Uterus (tissue), 3 donors: ENCODE measurements at regions not wholly inside any gene's neighbourhood (a gene's known extent, or its start where the extent isn't known, plus 50 kb on each side); places are given as distances from the start of the nearest gene placed in this dataset.
A peak's percentile ranks its signal among the peaks of the same experiment; 100 is the strongest.

Experiments used
- DNase-seq, 2 donors: peaks; one replicate each; pipeline ENCODE4 v3.0.0-alpha.2; 2019 to 2020
- H3K27ac ChIP-seq, 2 donors: fragments of 200-600 bp; sonication (generic); 1 replicate in 1 of 2; 2 replicates in 1 of 2; pipeline ENCODE4 v1.5.1; 2016 to 2018
- H3K27me3 ChIP-seq, 2 donors: fragments of 200-600 bp; sonication (generic); one replicate each; pipeline ENCODE4 v1.5.1; 2018 to 2019; ENCODE audit warnings: control low read depth in 1 of 2
- H3K36me3 ChIP-seq, 2 donors: fragments of 200-600 bp; sonication (generic); one replicate each; pipeline ENCODE4 v1.5.1; 2019; ENCODE audit warnings: control low read depth in 1 of 2
- H3K4me1 ChIP-seq, 2 donors: fragments of 200-600 bp; sonication (generic); one replicate each; pipeline ENCODE4 v1.5.1; 2018 to 2019; ENCODE audit warnings: control low read depth in 1 of 2
- H3K4me3 ChIP-seq, 2 donors: fragments of 200-600 bp; sonication (generic); 1 replicate in 1 of 2; 2 replicates in 1 of 2; pipeline ENCODE4 v1.5.1; 2018 to 2019; ENCODE audit warnings: mild to moderate bottlenecking in 1 of 2
- H3K9me3 ChIP-seq, 2 donors: fragments of 200-600 bp; sonication (generic); one replicate each; pipeline ENCODE4 v1.5.1; 2019; ENCODE audit warnings: control low read depth in 1 of 2
- CTCF ChIP-seq, 4 experiments: fragments of 200-600 bp in 2 of 4; fragments of 450-650 bp in 2 of 4; sonication (generic) in 2 of 4; IDR thresholded peaks; one replicate each; pipeline ENCODE4 v1.5.1; 2016 to 2019; ENCODE audit warnings: antibody characterized with exemption in 4 of 4, mild to moderate bottlenecking in 2 of 4, moderate library complexity in 1 of 4
- POLR2A ChIP-seq, 2 donors: fragments of 450-650 bp; IDR thresholded peaks; one replicate each; pipeline ENCODE4 v1.6.1; 2016; ENCODE audit warnings: antibody characterized with exemption in 2 of 2, mild to moderate bottlenecking in 1 of 2, moderate library complexity in 1 of 2
- intact Hi-C: fragments of 100-400 bp; cut with DNase I; formaldehyde crosslinking; loops from one replicate; pipeline ENCODE4 v1.15.1; 2023; ENCODE audit warnings: low total_unique reads
- donor health status: DM: yes; HTN: yes; CAD: no.

GRCh38 chr18:75927791-75928190 lies 500.3 kb upstream of the SMIM21 start:
- intact Hi-C loops = no loop called here
- no peak for DNase-seq

GRCh38 chr18:75926811-75927210 lies 499.3 kb upstream of the SMIM21 start:
- Histone ChIP-seq H3K4me3 (no peak overlapping the region), H3K4me1 (no peaks in the 10 kb centered on the region), H3K9me3 (no peaks in the 10 kb centered on the region), H3K36me3 (no peaks in the 10 kb centered on the region), H3K27me3 (no peaks in the 10 kb centered on the region), H3K27ac (no peak overlapping the region)
- intact Hi-C loops = no loop called here
- no peak for DNase-seq
- no peak for TF ChIP-seq CTCF (IDR thresholded peaks at IDR 0.05)
- no peak for TF ChIP-seq POLR2A (IDR thresholded peaks at IDR 0.05)

More at GRCh38 chr18:75927791-75928190, 500.3 kb upstream of the SMIM21 start:
- Histone ChIP-seq H3K27ac (no peak overlapping the region), H3K4me3 (no peak overlapping the region), H3K36me3 (no peaks in the 10 kb centered on the region), H3K9me3 (no peaks in the 10 kb centered on the region), H3K4me1 (no peaks in the 10 kb centered on the region), H3K27me3 (no peaks in the 10 kb centered on the region)
- TF ChIP-seq CTCF (IDR thresholded peaks at IDR 0.05) (no peak), POLR2A (IDR thresholded peaks at IDR 0.05) (no peak)

GRCh38 chr18:75923169-75923568 lies 495.7 kb upstream of the SMIM21 start:
- Histone ChIP-seq H3K4me1 (no peaks in the 10 kb centered on the region), H3K4me3 (no peak overlapping the region), H3K27me3 (no peaks in the 10 kb centered on the region), H3K36me3 (no peaks in the 10 kb centered on the region), H3K27ac (no peak overlapping the region), H3K9me3 (no peaks in the 10 kb centered on the region)
- TF ChIP-seq CTCF (IDR thresholded peaks at IDR 0.05) = no peak
- no peak for TF ChIP-seq POLR2A (IDR thresholded peaks at IDR 0.05)
- DNase-seq = peak; percentile 36 to 41
- intact Hi-C loops = no loop called here

- DNase-seq = no peak
- intact Hi-C loops = no loop called here
- Histone ChIP-seq H3K9me3 (no peaks in the 10 kb centered on the region), H3K4me3 (peak overlapping the region in 1 of 2 donors; percentile 41), H3K27me3 (no peaks in the 10 kb centered on the region), H3K36me3 (no peaks in the 10 kb centered on the region), H3K4me1 (no peaks in the 10 kb centered on the region), H3K27ac (no peak overlapping the region)
- TF ChIP-seq POLR2A (IDR thresholded peaks at IDR 0.05) (no peak), CTCF (IDR thresholded peaks at IDR 0.05) (no peak)
These were observed 489.1 kb upstream of the SMIM21 start for GRCh38 chr18:75916624-75916982.

- intact Hi-C loops = no loop called here
- no peaks in the 10 kb centered on the region for H3K27me3 ChIP-seq
- DNase-seq = peak in 1 of 2 donors; percentile 29
These were observed 488.6 kb upstream of the SMIM21 start for GRCh38 chr18:75915941-75916623.

More at GRCh38 chr18:75915941-75916623, 488.6 kb upstream of the SMIM21 start:
- Histone ChIP-seq H3K4me3 (peak overlapping the region; percentile 22 to 41), H3K36me3 (no peaks in the 10 kb centered on the region), H3K4me1 (no peaks in the 10 kb centered on the region), H3K27ac (no peak overlapping the region), H3K9me3 (no peaks in the 10 kb centered on the region)
- TF ChIP-seq CTCF (IDR thresholded peaks at IDR 0.05) (no peak), POLR2A (IDR thresholded peaks at IDR 0.05) (no peak)
